Activated CD8-positive, alpha-beta T cell treated with anti-CD3 and anti-CD28 coated beads for 36 hours (primary cell): ENCODE measurements at regions not wholly inside any gene's neighbourhood (a gene's known extent, or its start where the extent isn't known, plus 50 kb on each side); places are given as distances from the start of the nearest gene placed in this dataset.

Experiments used
- ATAC-seq: fragments of 200-7000 bp; cut with Tn5 transposase; one replicate; pipeline ENCODE4 v1.10.0; 2021; ENCODE audit warnings: mild to moderate bottlenecking, moderate library complexity
- CTCF ChIA-PET: fragments of 350-600 bp; sonication (Branson Sonifier 250); formaldehyde crosslinking; loops from one replicate; lab custom pipeline; 2021; ENCODE audit warnings: antibody characterized with exemption; lab: Charles Lee
- POLR2A ChIA-PET: fragments of 350-600 bp; sonication (Branson Sonifier 250); formaldehyde crosslinking; loops from one replicate; lab custom pipeline; 2021; ENCODE audit warnings: antibody characterized with exemption; lab: Charles Lee
- DNase-seq: peaks from one replicate; pipeline ENCODE4 v3.0.0-alpha.2; 2020
- H3K27ac Mint-ChIP-seq: one replicate; pipeline ENCODE4 v1.8.0; 2021; ENCODE audit warnings: mild to moderate bottlenecking, mixed read lengths
- H3K27me3 Mint-ChIP-seq: one replicate; pipeline ENCODE4 v1.8.0; 2021; ENCODE audit warnings: mixed read lengths
- H3K36me3 Mint-ChIP-seq: one replicate; pipeline ENCODE4 v1.8.0; 2021; ENCODE audit warnings: low read depth, mixed read lengths
- H3K4me1 Mint-ChIP-seq: one replicate; pipeline ENCODE4 v1.8.0; 2021; ENCODE audit warnings: low read depth, mixed read lengths
- H3K4me3 Mint-ChIP-seq: one replicate; pipeline ENCODE4 v1.8.0; 2021; ENCODE audit warnings: mild to moderate bottlenecking, moderate library complexity, mixed read lengths
- H3K9me3 Mint-ChIP-seq: one replicate; pipeline ENCODE4 v1.8.0; 2021; ENCODE audit warnings: mixed read lengths
- intact Hi-C: fragments of 100-400 bp; cut with micrococcal nuclease; formaldehyde crosslinking; loops from one replicate; pipeline ENCODE4 v1.10.0; 2022
- TF ChIP-seq, protein P1 (sequence below): fragments of 200-600 bp; IDR thresholded peaks from one replicate; pipeline ENCODE4 v1.8.0; 2022; ENCODE audit warnings: antibody characterized with exemption, mild to moderate bottlenecking

DNA sequence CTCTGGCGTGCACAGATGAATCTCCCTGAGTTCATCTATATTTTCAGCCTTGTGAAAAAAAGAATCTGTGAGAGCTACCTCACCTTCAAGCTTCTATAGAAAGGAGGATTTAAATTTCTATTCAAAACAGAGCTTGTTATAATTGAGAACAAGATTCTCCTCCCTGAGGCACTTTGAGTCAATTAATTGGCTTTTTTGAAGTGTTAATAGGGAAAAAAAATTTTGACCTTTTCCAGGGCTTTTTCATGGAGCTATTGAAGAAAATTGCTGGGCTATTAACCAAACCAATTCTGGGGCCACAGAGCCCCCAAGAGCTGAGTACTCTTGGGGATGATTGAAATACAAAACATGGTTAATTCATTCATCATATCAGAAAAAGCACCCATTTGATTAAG, 225.1 kb downstream of the CMPK2 start:
- H3K4me1 Mint-ChIP-seq = no peaks in the 10 kb centered on the region
- DNase-seq = no peak
- no peak overlapping the region for H3K4me3 Mint-ChIP-seq
- ChIA-PET POLR2A (no interaction called here), CTCF (no interaction called here)
- TF ChIP-seq, protein P1, sequence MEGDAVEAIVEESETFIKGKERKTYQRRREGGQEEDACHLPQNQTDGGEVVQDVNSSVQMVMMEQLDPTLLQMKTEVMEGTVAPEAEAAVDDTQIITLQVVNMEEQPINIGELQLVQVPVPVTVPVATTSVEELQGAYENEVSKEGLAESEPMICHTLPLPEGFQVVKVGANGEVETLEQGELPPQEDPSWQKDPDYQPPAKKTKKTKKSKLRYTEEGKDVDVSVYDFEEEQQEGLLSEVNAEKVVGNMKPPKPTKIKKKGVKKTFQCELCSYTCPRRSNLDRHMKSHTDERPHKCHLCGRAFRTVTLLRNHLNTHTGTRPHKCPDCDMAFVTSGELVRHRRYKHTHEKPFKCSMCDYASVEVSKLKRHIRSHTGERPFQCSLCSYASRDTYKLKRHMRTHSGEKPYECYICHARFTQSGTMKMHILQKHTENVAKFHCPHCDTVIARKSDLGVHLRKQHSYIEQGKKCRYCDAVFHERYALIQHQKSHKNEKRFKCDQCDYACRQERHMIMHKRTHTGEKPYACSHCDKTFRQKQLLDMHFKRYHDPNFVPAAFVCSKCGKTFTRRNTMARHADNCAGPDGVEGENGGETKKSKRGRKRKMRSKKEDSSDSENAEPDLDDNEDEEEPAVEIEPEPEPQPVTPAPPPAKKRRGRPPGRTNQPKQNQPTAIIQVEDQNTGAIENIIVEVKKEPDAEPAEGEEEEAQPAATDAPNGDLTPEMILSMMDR = no peak
- no peaks in the 10 kb centered on the region for H3K36me3 Mint-ChIP-seq
- H3K9me3 Mint-ChIP-seq = no peaks in the 10 kb centered on the region
- intact Hi-C loops = no loop called here
- H3K27me3 Mint-ChIP-seq = peaks cover 12% of the 10 kb centered on the region
- H3K27ac Mint-ChIP-seq = no peak overlapping the region
- ATAC-seq = no peak

DNA sequence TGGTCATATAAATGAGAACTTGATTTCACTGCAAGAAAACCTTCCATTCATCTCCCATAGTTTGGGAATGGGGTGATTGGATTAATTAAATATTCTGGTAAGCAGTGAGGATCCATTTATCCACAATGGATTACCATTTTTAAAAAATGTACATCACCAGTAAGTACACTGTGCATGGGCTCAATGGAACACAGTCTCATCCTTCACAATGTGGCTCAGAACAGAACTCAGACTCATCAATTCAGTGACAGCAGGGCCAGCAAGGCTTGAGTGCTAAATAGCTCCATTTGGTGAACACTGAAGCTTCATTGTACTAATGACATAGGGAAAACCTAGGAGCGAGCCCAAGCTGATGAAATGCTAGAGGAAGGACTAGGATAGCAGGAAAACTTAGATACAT, 223.8 kb downstream of the CMPK2 start:
- TF ChIP-seq, protein P1 = no peak
- CTCF ChIA-PET = no interaction called here
- ATAC-seq (no peak), DNase-seq (no peak)
- Mint-ChIP-seq H3K4me1 (no peaks in the 10 kb centered on the region), H3K36me3 (no peaks in the 10 kb centered on the region), H3K27me3 (peaks cover 8% of the 10 kb centered on the region), H3K4me3 (no peak overlapping the region), H3K27ac (no peak overlapping the region), H3K9me3 (no peaks in the 10 kb centered on the region)
- intact Hi-C loops = no loop called here
- POLR2A ChIA-PET = no interaction called here

GRCh38 chr2:6644261-6644660, 221.4 kb downstream of the CMPK2 start:
- intact Hi-C loops = no loop called here
- ATAC-seq (no peak), DNase-seq (no peak)
- no peaks in the 10 kb centered on the region for H3K9me3 Mint-ChIP-seq
- TF ChIP-seq, protein P1 = no peak
- no peaks in the 10 kb centered on the region for H3K4me1 Mint-ChIP-seq
- CTCF ChIA-PET = interaction anchor here (1.4 kb wide), 1 partner anchor 11 kb away, joined by 3 read pairs; no protein-coding TSS in a partner anchor
- peaks cover 4% of the 10 kb centered on the region for H3K27me3 Mint-ChIP-seq
- H3K36me3 Mint-ChIP-seq = no peaks in the 10 kb centered on the region
- no peak overlapping the region for H3K27ac Mint-ChIP-seq
- H3K4me3 Mint-ChIP-seq = no peak overlapping the region
- POLR2A ChIA-PET = no interaction called here

- Mint-ChIP-seq H3K27ac (no peak overlapping the region), H3K4me1 (no peaks in the 10 kb centered on the region), H3K4me3 (no peak overlapping the region), H3K36me3 (no peaks in the 10 kb centered on the region), H3K9me3 (no peaks in the 10 kb centered on the region), H3K27me3 (peaks cover 4% of the 10 kb centered on the region)
- ChIA-PET POLR2A (no interaction called here), CTCF (no interaction called here)
- intact Hi-C loops = no loop called here
- TF ChIP-seq, protein P1 = no peak
- ATAC-seq (no peak), DNase-seq (no peak)
Measured at GRCh38 chr2:6645004-6645403, 220.7 kb downstream of the CMPK2 start.

GRCh38 chr2:6645672-6646071, 220.0 kb downstream of the CMPK2 start:
- intact Hi-C loops = no loop called here
- ChIA-PET CTCF (no interaction called here), POLR2A (interaction anchor here (0.6 kb wide), 1 partner anchor 33 kb away, joined by 3 read pairs; no protein-coding TSS in a partner anchor)
- Mint-ChIP-seq H3K9me3 (no peaks in the 10 kb centered on the region), H3K4me3 (no peak overlapping the region), H3K27me3 (peaks cover 2% of the 10 kb centered on the region), H3K4me1 (no peaks in the 10 kb centered on the region), H3K36me3 (no peaks in the 10 kb centered on the region), H3K27ac (no peak overlapping the region)
- TF ChIP-seq, protein P1 = no peak
- no peak for DNase-seq
- ATAC-seq = no peak
